ENCODE measurements at regions not wholly inside any gene's neighbourhood (a gene's known extent, or its start where the extent isn't known, plus 50 kb on each side); places are given as distances from the start of the nearest gene placed in this dataset.

DNA sequence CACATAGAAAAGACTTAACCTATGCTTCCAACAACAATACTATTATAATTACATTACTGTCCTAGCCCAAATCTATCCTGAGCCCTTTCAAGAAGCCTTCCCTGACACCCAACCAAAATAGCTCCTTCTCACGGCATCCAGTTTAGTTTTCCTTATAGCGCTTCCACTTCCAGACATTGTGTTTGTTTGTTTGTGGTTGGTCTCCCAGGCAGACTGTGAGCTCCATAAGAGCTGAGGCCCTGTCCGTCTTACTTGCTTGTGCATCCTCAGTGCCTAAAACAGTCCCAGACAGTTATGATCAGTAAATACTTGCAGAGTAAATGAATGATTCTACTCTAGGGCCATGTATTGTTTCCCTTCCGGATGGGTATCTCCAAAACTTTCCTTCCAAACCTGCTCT lies 68.1 kb upstream of the STARD13 start:
- ATAC-seq (no peak), DNase-seq (ENCODE audit: low spot score) (no peak)
- Mint-ChIP-seq H3K9me3 (peaks cover 3% of the 10 kb centered on the region), H3K27me3 (ENCODE audit: low read depth) (peaks cover 27% of the 10 kb centered on the region), H3K4me1 (peaks cover 12% of the 10 kb centered on the region), H3K4me3 (no peak overlapping the region), H3K36me3 (no peaks in the 10 kb centered on the region; the same call in 1 of the 2 replicates), H3K27ac (no peak overlapping the region)
- CTCF ChIA-PET = no interaction called here
- POLR2A ChIA-PET = no interaction called here
- TF ChIP-seq, protein P1, sequence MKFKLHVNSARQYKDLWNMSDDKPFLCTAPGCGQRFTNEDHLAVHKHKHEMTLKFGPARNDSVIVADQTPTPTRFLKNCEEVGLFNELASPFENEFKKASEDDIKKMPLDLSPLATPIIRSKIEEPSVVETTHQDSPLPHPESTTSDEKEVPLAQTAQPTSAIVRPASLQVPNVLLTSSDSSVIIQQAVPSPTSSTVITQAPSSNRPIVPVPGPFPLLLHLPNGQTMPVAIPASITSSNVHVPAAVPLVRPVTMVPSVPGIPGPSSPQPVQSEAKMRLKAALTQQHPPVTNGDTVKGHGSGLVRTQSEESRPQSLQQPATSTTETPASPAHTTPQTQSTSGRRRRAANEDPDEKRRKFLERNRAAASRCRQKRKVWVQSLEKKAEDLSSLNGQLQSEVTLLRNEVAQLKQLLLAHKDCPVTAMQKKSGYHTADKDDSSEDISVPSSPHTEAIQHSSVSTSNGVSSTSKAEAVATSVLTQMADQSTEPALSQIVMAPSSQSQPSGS (CRISPR knock-in tag; IDR thresholded peaks at IDR 0.05; ENCODE audit: borderline replicate concordance, low read depth) = no peak
- TF ChIP-seq TP53 (CRISPR knock-in tag; IDR thresholded peaks at IDR 0.05) (no peak), ZNF263 (CRISPR knock-in tag; IDR thresholded peaks at IDR 0.05; ENCODE audit: low read depth) (no peak), ZNF425 (CRISPR knock-in tag; conservative IDR thresholded peaks at IDR 0.05) (no peak), KAT7 (CRISPR knock-in tag; IDR thresholded peaks at IDR 0.05; ENCODE audit: borderline replicate concordance) (no peak), OVOL2 (CRISPR knock-in tag; IDR thresholded peaks at IDR 0.05; ENCODE audit: borderline replicate concordance) (no peak), GABPB1 (CRISPR knock-in tag; IDR thresholded peaks at IDR 0.05) (no peak), RORB (CRISPR knock-in tag; IDR thresholded peaks at IDR 0.05) (no peak), JAZF1 (CRISPR knock-in tag; IDR thresholded peaks at IDR 0.05) (no peak), ATF1 (CRISPR knock-in tag; IDR thresholded peaks at IDR 0.05) (no peak), ZNF532 (CRISPR knock-in tag; IDR thresholded peaks at IDR 0.05; ENCODE audit: borderline replicate concordance) (no peak), ESRRA (CRISPR knock-in tag; IDR thresholded peaks at IDR 0.05; ENCODE audit: borderline replicate concordance) (no peak), MYBL2 (CRISPR knock-in tag; IDR thresholded peaks at IDR 0.05) (no peak), CREM (CRISPR knock-in tag; IDR thresholded peaks at IDR 0.05) (no peak)
- TF ChIP-seq, protein P2, sequence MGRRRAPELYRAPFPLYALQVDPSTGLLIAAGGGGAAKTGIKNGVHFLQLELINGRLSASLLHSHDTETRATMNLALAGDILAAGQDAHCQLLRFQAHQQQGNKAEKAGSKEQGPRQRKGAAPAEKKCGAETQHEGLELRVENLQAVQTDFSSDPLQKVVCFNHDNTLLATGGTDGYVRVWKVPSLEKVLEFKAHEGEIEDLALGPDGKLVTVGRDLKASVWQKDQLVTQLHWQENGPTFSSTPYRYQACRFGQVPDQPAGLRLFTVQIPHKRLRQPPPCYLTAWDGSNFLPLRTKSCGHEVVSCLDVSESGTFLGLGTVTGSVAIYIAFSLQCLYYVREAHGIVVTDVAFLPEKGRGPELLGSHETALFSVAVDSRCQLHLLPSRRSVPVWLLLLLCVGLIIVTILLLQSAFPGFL (CRISPR knock-in tag; IDR thresholded peaks at IDR 0.05; ENCODE audit: borderline replicate concordance) = no peak
- TF ChIP-seq, protein P3, sequence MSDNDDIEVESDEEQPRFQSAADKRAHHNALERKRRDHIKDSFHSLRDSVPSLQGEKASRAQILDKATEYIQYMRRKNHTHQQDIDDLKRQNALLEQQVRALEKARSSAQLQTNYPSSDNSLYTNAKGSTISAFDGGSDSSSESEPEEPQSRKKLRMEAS (CRISPR knock-in tag; IDR thresholded peaks at IDR 0.05) = no peak
- TF ChIP-seq, protein P4, sequence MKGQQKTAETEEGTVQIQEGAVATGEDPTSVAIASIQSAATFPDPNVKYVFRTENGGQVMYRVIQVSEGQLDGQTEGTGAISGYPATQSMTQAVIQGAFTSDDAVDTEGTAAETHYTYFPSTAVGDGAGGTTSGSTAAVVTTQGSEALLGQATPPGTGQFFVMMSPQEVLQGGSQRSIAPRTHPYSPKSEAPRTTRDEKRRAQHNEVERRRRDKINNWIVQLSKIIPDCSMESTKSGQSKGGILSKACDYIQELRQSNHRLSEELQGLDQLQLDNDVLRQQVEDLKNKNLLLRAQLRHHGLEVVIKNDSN (CRISPR knock-in tag; IDR thresholded peaks at IDR 0.05) = no peak
- TF ChIP-seq, protein P5, sequence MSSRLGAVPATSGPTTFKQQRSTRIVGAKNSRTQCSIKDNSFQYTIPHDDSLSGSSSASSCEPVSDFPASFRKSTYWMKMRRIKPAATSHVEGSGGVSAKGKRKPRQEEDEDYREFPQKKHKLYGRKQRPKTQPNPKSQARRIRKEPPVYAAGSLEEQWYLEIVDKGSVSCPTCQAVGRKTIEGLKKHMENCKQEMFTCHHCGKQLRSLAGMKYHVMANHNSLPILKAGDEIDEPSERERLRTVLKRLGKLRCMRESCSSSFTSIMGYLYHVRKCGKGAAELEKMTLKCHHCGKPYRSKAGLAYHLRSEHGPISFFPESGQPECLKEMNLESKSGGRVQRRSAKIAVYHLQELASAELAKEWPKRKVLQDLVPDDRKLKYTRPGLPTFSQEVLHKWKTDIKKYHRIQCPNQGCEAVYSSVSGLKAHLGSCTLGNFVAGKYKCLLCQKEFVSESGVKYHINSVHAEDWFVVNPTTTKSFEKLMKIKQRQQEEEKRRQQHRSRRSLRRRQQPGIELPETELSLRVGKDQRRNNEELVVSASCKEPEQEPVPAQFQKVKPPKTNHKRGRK (CRISPR knock-in tag; IDR thresholded peaks at IDR 0.05; ENCODE audit: borderline replicate concordance) = no peak
